CD14-positive monocyte (primary cell): ENCODE measurements at regions not wholly inside any gene's neighbourhood (a gene's known extent, or its start where the extent isn't known, plus 50 kb on each side); places are given as distances from the start of the nearest gene placed in this dataset.

ENCODE experiments used
- DNase-seq, 3 donors: peaks; one replicate each; pipeline ENCODE4 v3.0.0-alpha.2; 2011 to 2022
- H2AFZ ChIP-seq: 2 replicates; pipeline ENCODE4 v1.6.0; 2012; ENCODE audit warnings: mild to moderate bottlenecking, low read depth, low read length, inconsistent platforms; ENCODE audit not compliant: insufficient read depth, poor library complexity, severe bottlenecking
- H3K27ac ChIP-seq, 2 donors: 1 replicate in 1 of 2; 2 replicates in 1 of 2; pipeline ENCODE4 v1.5.1; 2012 to 2013; ENCODE audit warnings: low read length in 2 of 2, control low read depth in 1 of 2, inconsistent platforms in 1 of 2, low read depth in 1 of 2, mild to moderate bottlenecking in 1 of 2
- H3K27me3 ChIP-seq, 2 donors: one replicate each; pipeline versions ENCODE4 v1.6.0 to v1.6.1; 2011 to 2013; ENCODE audit warnings: low read length in 2 of 2; ENCODE audit not compliant: control insufficient read depth in 2 of 2, insufficient read depth in 2 of 2
- H3K36me3 ChIP-seq, 2 donors: replicated peaks in 1 of 2; 1 replicate in 1 of 2; 2 replicates in 1 of 2; pipeline versions ENCODE4 v1.5.1 to v1.6.1; 2012 to 2013; ENCODE audit warnings: low read length in 2 of 2, control low read depth in 1 of 2, inconsistent platforms in 1 of 2, mild to moderate bottlenecking in 1 of 2; ENCODE audit not compliant: insufficient read depth in 2 of 2, control insufficient read depth in 1 of 2
- H3K4me1 ChIP-seq, 2 donors: 1 replicate in 1 of 2; 2 replicates in 1 of 2; pipeline versions ENCODE4 v1.5.1 to v1.6.1; 2012 to 2013; ENCODE audit warnings: low read length in 2 of 2, control low read depth in 1 of 2, inconsistent platforms in 1 of 2, mild to moderate bottlenecking in 1 of 2, moderate library complexity in 1 of 2; ENCODE audit not compliant: insufficient read depth in 2 of 2, control insufficient read depth in 1 of 2
- H3K4me2 ChIP-seq: replicated peaks from 2 replicates; pipeline ENCODE3; 2012; ENCODE audit warnings: low read length, moderate library complexity, mild to moderate bottlenecking; ENCODE audit not compliant: poor library complexity, severe bottlenecking; ENCODE audit errors: extremely low read depth
- H3K4me3 ChIP-seq, 3 experiments: fragments of 200-600 bp in 1 of 3; sonication (generic) in 1 of 3; replicated peaks in 1 of 3; 1 replicate in 2 of 3; 2 replicates in 1 of 3; pipeline ENCODE4 v1.5.1; 2011 to 2013; ENCODE audit warnings: low read length in 3 of 3, mild to moderate bottlenecking in 3 of 3, control low read depth in 2 of 3, low read depth in 2 of 3, inconsistent platforms in 1 of 3, moderate library complexity in 1 of 3
- H3K79me2 ChIP-seq: 2 replicates; pipeline ENCODE4 v1.6.0; 2012; ENCODE audit warnings: mild to moderate bottlenecking, control low read depth, inconsistent platforms, low read length, moderate library complexity; ENCODE audit not compliant: insufficient read depth
- H3K9ac ChIP-seq: 2 replicates; pipeline ENCODE4 v1.6.0; 2017; ENCODE audit warnings: low read length, mild to moderate bottlenecking; ENCODE audit not compliant: insufficient read depth, poor library complexity, severe bottlenecking
- H3K9me3 ChIP-seq, 2 donors: replicated peaks in 1 of 2; 1 replicate in 1 of 2; 2 replicates in 1 of 2; pipeline versions ENCODE4 v1.5.1 to v1.6.1; 2012 to 2013; ENCODE audit warnings: low read length in 2 of 2, control low read depth in 1 of 2; ENCODE audit not compliant: control insufficient read depth in 1 of 2, insufficient read depth in 1 of 2
- H4K20me1 ChIP-seq: 2 replicates; pipeline ENCODE4 v1.6.0; 2012; ENCODE audit warnings: mild to moderate bottlenecking, low read length, control low read depth, moderate library complexity; ENCODE audit not compliant: insufficient read depth
- H3K27ac Mint-ChIP-seq, 7 donors: one replicate each; pipeline ENCODE4 v1.8.0; 2020; ENCODE audit warnings: mild to moderate bottlenecking in 7 of 7, mixed read lengths in 7 of 7, moderate library complexity in 6 of 7, inconsistent platforms in 2 of 7
- H3K27me3 Mint-ChIP-seq, 3 donors: one replicate each; pipeline ENCODE4 v1.8.0; 2021 to 2022; ENCODE audit warnings: low read depth in 3 of 3, mild to moderate bottlenecking in 3 of 3, mixed read lengths in 3 of 3, moderate library complexity in 3 of 3, inconsistent platforms in 1 of 3
- H3K36me3 Mint-ChIP-seq, 2 donors: one replicate each; pipeline ENCODE4 v1.8.0; 2020; ENCODE audit warnings: mixed read lengths in 2 of 2, inconsistent platforms in 1 of 2, mild to moderate bottlenecking in 1 of 2
- H3K4me1 Mint-ChIP-seq: one replicate; pipeline ENCODE4 v1.8.0; 2020; ENCODE audit warnings: mild to moderate bottlenecking, mixed read lengths
- H3K4me3 Mint-ChIP-seq, 2 donors: one replicate each; pipeline ENCODE4 v1.8.0; 2020; ENCODE audit warnings: mild to moderate bottlenecking in 2 of 2, mixed read lengths in 2 of 2, moderate library complexity in 1 of 2
- H3K9me3 Mint-ChIP-seq, 7 donors: one replicate each; pipeline ENCODE4 v1.8.0; 2020 to 2022; ENCODE audit warnings: mixed read lengths in 7 of 7, mild to moderate bottlenecking in 6 of 7, moderate library complexity in 6 of 7, inconsistent platforms in 2 of 7
- CTCF ChIP-seq: fragments of 200-600 bp; IDR thresholded peaks from one replicate; pipeline ENCODE4 v1.8.0; 2022; ENCODE audit warnings: antibody characterized with exemption, mild to moderate bottlenecking
- WGBS: methylation state at CpG from one replicate; pipeline ENCODE4 v1.1.5; 2013; ENCODE audit warnings: missing lambda C conversion rate; ENCODE audit not compliant: insufficient coverage; 5-methylcytosine and 5-hydroxymethylcytosine counted together
- intact Hi-C, 2 donors: fragments of 100-400 bp; cut with micrococcal nuclease; formaldehyde crosslinking; loops; one replicate each; pipeline versions ENCODE4 v1.15.0 to v1.15.1; 2023

- Histone ChIP-seq H3K36me3 (no peaks in the 10 kb centered on the region), H3K27me3 (no peaks in the 10 kb centered on the region), H4K20me1 (no peaks in the 10 kb centered on the region), H3K9ac (no peak overlapping the region), H3K4me3 (no peak overlapping the region), H3K4me2 (no peak overlapping the region), H2AFZ (no peak overlapping the region), H3K9me3 (peaks cover 6 to 8% of the 10 kb centered on the region in 2 donors), H3K4me1 (no peaks in the 10 kb centered on the region), H3K79me2 (no peaks in the 10 kb centered on the region), H3K27ac (no peak overlapping the region)
- Mint-ChIP-seq H3K9me3 (peaks cover 6 to 16% (median 7%) of the 10 kb centered on the region in 7 donors), H3K36me3 (no peaks in the 10 kb centered on the region), H3K27me3 (peaks cover 0 to 1% (median 1%) of the 10 kb centered on the region in 3 donors), H3K4me1 (peaks cover 2% of the 10 kb centered on the region), H3K27ac (no peak overlapping the region), H3K4me3 (no peak overlapping the region)
- TF ChIP-seq CTCF = no peak
- no peak for DNase-seq
- intact Hi-C loops = no loop called here
These were observed 209.8 kb upstream of the CBLB start for GRCh38 chr3:106078635-106079034.

- intact Hi-C loops = no loop called here
- H3K27me3 ChIP-seq = no peaks in the 10 kb centered on the region
- no peak for DNase-seq
- no CpG with 5 or more reads among the region's 1 CpG for WGBS
- no peak for TF ChIP-seq CTCF
- H3K36me3 ChIP-seq = no peaks in the 10 kb centered on the region
- H3K79me2 ChIP-seq = no peaks in the 10 kb centered on the region
- no peaks in the 10 kb centered on the region for H3K4me1 ChIP-seq
- H3K4me3 Mint-ChIP-seq = no peak overlapping the region
- no peak overlapping the region for H3K4me3 ChIP-seq
- peaks cover 0 to 3% (median 1%) of the 10 kb centered on the region in 3 donors for H3K27me3 Mint-ChIP-seq
- no peak overlapping the region for H3K4me2 ChIP-seq
- no peaks in the 10 kb centered on the region for H4K20me1 ChIP-seq
- no peak overlapping the region for H3K27ac Mint-ChIP-seq
- H2AFZ ChIP-seq = no peak overlapping the region
- peaks cover 4 to 16% (median 12%) of the 10 kb centered on the region in 7 donors for H3K9me3 Mint-ChIP-seq
- no peaks in the 10 kb centered on the region for H3K36me3 Mint-ChIP-seq
- peaks cover 2% of the 10 kb centered on the region for H3K4me1 Mint-ChIP-seq
- peaks cover 4 to 15% of the 10 kb centered on the region in 2 donors for H3K9me3 ChIP-seq
- no peak overlapping the region for H3K27ac ChIP-seq
- no peak overlapping the region for H3K9ac ChIP-seq
These were observed 213.8 kb upstream of the CBLB start for GRCh38 chr3:106082616-106083015.
